ENCODE measurements at regions not wholly inside any gene's neighbourhood (a gene's known extent, or its start where the extent isn't known, plus 50 kb on each side); places are given as distances from the start of the nearest gene placed in this dataset.

- no peak for DNase-seq (ENCODE audit: insufficient read length, low spot score)
- TF ChIP-seq CTCF (IDR thresholded peaks at IDR 0.05; ENCODE audit: insufficient read depth, missing control alignments): no peak
- no peak for FAIRE-seq
These were observed 63.2 kb downstream of the STYXL2 start for GRCh38 chr1:167157114-167157513.

GRCh38 chr1:167158111-167158812 lies 62.4 kb upstream of the POU2F1 start:
- no peak for FAIRE-seq
- no peak for DNase-seq (ENCODE audit: insufficient read length, low spot score)
- TF ChIP-seq CTCF (IDR thresholded peaks at IDR 0.05; ENCODE audit: insufficient read depth, missing control alignments): no peak

- no peak for FAIRE-seq
- no peak for DNase-seq (ENCODE audit: insufficient read length, low spot score)
- no peak for TF ChIP-seq CTCF (IDR thresholded peaks at IDR 0.05; ENCODE audit: insufficient read depth, missing control alignments)
These were observed 61.8 kb upstream of the POU2F1 start for GRCh38 chr1:167158813-167159275.

- no peak for TF ChIP-seq CTCF (IDR thresholded peaks at IDR 0.05; ENCODE audit: insufficient read depth, missing control alignments)
- FAIRE-seq (no peak), DNase-seq (ENCODE audit: insufficient read length, low spot score) (no peak)
These were observed 60.9 kb upstream of the POU2F1 start for GRCh38 chr1:167159782-167160181.

GRCh38 chr1:167161242-167161641 lies 59.4 kb upstream of the POU2F1 start:
- DNase-seq (ENCODE audit: insufficient read length, low spot score) (no peak), FAIRE-seq (no peak)
- no peak for TF ChIP-seq CTCF (IDR thresholded peaks at IDR 0.05; ENCODE audit: insufficient read depth, missing control alignments)

GRCh38 chr1:167161762-167162161 lies 58.9 kb upstream of the POU2F1 start:
- DNase-seq (ENCODE audit: insufficient read length, low spot score): no peak
- no peak for FAIRE-seq
- TF ChIP-seq CTCF (IDR thresholded peaks at IDR 0.05; ENCODE audit: insufficient read depth, missing control alignments): no peak

GRCh38 chr1:167165219-167165618 lies 55.5 kb upstream of the POU2F1 start:
- DNase-seq (ENCODE audit: insufficient read length, low spot score): no peak
- no peak for TF ChIP-seq CTCF (IDR thresholded peaks at IDR 0.05; ENCODE audit: insufficient read depth, missing control alignments)
- no peak for FAIRE-seq

All from D721Med (cell line).